GM19397 (cell line): ENCODE measurements at regions not wholly inside any gene's neighbourhood (a gene's known extent, or its start where the extent isn't known, plus 50 kb on each side); places are given as distances from the start of the nearest gene placed in this dataset.
A peak's percentile ranks its signal among the peaks of the same experiment; 100 is the strongest.

Experiments used
- ATAC-seq: cut with Tn5 transposase; IDR thresholded peaks from one replicate; pipeline ENCODE4 v1.9.1; 2021; ENCODE audit warnings: mild to moderate bottlenecking, moderate library complexity; ENCODE audit not compliant: unreplicated experiment

DNA sequence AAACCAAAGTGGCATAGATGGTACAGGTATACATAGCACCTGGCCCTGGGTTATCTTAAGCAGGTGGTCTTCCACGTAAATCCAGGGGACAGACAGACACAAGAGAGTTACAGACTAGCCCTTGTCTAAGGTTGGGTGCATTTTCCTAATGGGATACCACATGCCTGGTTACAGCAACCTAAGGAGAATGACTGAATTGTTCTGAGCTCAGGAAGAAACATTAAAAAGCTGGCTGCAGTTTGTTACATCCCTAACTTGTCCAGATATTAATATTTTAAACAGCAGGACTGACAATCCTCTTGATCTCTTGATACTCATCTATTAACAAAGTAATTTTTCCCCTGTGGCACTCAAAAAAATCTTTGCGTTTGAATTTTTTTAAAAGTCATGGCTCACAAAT, 102.2 kb upstream of the SERP2 start:
- no peak for ATAC-seq

DNA sequence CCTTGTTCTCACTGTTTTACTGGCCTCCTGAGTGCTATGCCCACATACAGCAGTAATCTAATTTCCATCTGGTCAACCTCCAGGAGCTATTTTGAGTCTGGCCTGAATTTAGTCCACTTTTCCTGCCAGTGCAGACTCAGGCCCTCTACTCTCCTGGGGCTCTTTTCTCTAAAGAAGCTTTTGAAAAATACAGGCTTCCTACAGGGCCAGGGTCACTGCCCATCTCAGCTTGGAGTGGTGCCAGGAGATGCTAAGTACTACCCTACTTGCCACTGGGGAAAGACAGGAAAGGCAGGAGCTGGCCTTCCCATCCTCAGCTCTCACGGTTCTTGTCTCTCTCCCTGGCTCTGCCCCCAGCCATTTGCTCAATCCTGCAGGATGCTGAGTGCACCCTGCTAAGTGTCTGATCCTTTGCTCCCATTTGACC, 101.7 kb upstream of the SERP2 start:
- no peak for ATAC-seq

- no peak for ATAC-seq
Observed at GRCh38 chr13:44272692-44273091, 100.9 kb upstream of the SERP2 start.

DNA sequence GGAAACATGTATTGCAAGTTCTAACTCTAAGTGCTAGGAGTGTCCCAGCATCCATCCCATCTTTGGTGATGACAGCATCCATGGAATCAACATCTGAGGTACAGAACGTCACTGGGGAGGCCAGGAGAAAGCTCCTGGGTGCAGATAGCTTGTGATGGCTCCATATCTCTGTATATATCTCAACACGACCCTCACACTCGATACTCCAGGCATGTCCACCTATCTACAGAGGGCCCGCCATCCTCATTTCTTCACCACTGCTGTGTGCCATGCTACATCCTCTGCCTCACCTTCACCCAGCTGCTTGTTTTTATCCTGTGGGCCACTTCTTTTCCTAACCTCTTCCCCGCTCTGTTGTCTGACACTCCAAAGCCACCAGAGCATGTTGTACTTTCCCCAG, 100.4 kb upstream of the SERP2 start:
- no peak for ATAC-seq

DNA sequence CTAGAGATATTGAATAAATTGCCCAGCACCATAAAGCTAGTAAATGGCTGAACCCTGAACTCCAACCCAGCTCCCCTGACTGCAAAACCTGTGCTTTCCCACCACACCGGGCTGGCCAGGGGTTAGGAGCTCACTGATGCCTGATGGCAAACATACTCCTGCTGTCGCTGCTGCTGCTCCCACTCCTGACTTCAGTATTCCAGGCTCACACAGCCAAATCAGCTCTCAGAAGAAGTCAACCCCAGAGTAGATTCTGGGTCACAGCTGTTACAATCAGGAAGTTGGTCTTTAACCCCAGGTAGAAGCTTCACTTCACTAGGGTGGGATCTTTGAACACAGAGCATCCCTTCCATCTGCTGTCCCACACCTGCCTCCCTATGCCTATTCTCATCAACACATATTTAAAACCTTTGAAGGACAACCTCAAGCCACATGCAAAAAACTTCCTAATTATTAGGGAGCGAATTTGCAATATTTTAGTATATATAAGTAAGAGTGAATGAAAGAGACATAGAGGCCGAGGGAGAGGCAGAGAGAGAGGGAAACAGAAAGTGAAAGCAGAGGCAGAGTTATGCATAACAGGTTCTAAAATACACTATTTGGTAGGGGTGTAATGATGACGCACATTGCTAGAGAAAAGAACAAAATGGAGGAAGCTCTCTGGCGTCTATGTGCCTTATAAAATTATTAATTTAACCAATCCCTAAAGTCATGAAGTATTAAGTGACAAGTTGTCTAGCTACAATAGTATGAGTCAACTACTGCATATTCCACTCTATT, 99.4 kb upstream of the SERP2 start:
- peak; percentile 83 for ATAC-seq

DNA sequence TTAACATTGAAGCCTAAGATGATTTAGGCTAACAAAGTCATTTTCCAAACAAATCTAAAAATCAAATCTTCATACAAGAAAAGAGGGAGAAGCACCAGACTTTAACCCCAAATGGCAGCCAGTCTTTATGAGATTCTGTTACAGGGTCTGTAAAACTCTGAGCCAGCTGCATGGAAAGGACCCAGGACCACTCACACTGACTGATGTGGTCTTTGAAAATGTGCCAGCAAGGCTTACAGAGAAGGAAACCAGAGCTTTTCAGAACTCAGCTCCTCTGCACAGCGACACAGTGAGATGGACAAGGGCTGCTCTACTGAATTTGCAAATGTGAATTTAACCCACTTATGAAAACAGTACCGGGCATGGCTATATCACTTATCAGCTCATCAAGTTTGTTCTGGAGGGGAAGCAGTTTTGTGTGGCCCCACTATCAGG, 98.8 kb upstream of the SERP2 start:
- ATAC-seq, result no peak

DNA sequence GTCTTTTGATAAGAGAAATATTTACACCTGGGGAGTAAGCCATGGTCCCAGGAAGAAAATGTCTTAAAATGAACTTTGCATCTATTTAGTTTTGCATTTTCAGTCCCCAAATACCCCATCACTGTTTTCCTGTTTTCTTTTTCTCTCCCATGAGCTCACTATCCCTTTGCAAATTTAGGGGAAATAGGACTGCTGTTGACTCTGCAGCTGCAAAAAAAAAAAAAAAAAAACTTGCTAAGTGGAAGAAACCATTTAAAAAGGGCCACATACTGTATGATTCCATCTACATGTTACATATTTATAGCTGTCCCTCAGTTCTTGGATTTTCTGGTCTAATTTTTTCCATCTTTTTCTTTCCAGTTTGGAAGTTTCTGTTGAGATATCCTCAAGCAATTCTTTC, 98.2 kb upstream of the SERP2 start:
- ATAC-seq, result no peak

DNA sequence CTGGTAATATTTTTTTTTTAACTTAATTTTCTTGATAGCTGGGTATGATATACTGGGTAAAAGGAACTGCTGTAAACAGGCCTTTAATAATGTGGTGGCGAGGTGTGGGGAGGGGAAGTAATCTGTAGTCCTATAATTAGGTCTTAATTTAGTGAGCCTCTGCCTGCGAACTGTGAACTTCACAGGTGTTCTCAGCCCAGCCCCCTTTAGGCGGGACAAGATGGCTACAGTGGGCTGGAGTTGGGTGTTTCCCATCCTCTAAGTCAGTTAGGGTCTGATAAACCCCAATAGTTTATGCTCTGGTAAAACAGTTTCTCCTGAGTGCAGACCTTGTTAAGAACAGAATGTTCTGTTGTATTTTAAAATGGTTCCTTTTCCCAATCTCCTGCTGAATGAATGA, 97.6 kb upstream of the SERP2 start:
- ATAC-seq, result no peak

DNA sequence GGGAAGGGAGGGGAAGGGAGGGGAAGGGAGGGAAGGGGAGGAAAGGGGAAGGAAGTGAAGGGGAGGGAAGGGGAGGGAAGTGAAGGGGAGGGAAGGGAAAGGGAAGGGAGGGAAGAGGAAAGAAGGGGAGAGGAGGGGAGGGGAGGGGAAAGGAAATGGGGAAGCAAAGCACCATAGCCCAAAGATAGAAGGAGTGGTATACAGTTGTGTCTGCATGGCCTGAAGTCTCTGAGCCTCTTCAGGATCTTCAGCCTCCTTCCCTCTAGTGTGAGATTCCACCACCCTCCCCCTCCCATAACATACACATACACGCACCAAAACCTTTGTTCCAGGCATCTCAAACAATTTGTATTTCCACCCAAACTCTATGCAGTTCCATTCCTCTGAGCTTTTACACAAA, 96.2 kb upstream of the SERP2 start:
- ATAC-seq, result no peak

- ATAC-seq, result no peak
Observed at GRCh38 chr13:44278166-44278565, 95.5 kb upstream of the SERP2 start.

DNA sequence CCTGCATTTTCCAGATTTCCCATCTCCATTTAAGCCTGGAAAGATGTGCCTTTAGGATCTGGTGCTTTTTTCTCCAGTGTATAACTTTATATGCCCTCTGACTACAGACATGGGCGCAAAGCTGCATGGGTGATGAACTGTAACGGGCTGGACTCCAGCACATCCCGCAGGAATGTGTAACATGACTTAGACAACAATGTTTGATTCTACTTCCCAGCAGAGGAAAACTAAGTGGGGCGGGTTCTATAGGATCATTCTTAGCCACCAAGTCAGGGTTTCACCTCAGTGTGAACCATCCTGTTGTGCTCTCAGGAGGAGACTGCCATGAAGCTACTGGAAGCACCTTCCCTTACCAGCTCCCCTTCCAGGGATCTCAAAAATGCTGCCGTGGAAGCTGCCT, 93.2 kb upstream of the SERP2 start:
- ATAC-seq, result no peak

- no peak for ATAC-seq
Observed at GRCh38 chr13:44281252-44282000, 92.2 kb upstream of the SERP2 start.

DNA sequence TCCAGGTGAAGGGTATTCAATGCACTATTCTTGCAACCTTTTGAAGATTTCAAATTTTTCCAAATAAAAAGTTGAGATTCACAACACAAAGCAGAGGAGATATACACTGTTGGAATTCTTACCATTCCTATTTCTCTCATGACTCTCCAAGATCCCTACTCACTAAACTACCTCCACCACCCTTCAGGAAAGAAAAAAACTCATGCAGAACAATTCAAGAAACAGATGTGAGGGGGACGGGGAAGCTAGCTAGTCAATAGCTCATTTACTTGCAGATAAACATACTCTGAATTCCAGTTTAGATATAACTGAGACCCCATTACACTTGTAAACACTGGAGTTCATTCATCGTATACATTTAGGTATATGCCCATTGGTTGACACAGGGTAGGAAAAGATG, 90.0 kb upstream of the SERP2 start:
- no peak for ATAC-seq

- no peak for ATAC-seq
Observed at GRCh38 chr13:44287958-44288357, 85.7 kb upstream of the SERP2 start.

GRCh38 chr13:44292545-44292944, 81.1 kb upstream of the SERP2 start:
- no peak for ATAC-seq

- ATAC-seq, result no peak
Observed at GRCh38 chr13:44293374-44293773, 80.2 kb upstream of the SERP2 start.

GRCh38 chr13:44293908-44294735, 79.5 kb upstream of the SERP2 start:
- no peak for ATAC-seq

DNA sequence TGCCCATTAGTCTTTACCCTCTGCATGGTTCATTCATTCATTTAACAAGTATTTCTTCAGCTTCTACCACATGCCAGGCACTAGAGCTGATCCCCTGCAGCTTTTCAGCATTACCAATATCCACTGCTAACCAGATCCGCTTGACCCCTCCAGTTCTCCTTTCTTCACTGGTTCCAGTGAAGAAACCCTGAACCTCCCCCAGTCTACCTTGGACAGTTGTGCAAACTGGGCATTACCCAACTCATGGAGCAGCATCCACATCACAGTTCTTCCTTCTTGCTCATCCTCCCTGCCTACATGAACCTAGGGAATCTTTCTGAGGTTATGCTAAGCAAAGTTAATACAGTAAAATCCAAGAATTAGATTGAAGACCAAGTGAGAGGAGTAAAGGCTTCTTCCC, 78.7 kb upstream of the SERP2 start:
- no peak for ATAC-seq

DNA sequence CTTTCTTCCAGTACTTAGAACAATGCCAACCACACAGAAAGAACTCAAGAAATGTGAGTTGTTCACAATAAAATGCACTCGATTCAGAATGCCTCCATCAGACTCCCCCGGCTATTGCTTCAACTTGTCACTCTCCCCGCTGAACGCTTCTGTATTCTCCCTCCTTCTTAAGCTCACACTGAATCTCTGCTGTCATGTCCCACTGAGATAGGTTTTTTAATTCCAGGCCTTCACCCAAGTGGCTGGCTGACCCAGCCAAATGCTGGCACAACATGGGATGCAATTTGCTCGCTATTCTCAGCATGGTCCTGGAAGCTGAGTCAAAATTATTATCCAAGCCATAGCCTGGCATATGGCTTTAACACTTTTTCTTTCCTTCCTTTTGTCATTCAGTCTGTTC, 76.8 kb upstream of the SERP2 start:
- no peak for ATAC-seq

DNA sequence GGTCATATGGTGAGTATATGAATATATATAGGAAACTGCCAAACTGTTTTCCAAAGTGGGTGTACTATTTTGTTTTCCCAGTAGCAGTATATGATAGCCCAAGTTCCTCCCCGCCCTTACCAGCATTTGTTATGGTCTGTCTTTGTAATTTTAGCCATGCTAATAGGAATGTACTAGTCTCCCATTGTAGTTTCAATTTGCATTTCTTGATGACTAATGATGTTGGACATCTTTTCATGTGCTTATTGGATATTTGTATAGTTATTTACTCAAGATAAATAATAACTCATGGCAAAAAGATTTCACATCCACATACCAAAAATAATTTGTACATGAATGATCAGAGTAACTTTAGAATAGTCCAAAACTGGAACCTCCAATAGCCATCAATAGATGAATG, 75.3 kb upstream of the SERP2 start:
- no peak for ATAC-seq

DNA sequence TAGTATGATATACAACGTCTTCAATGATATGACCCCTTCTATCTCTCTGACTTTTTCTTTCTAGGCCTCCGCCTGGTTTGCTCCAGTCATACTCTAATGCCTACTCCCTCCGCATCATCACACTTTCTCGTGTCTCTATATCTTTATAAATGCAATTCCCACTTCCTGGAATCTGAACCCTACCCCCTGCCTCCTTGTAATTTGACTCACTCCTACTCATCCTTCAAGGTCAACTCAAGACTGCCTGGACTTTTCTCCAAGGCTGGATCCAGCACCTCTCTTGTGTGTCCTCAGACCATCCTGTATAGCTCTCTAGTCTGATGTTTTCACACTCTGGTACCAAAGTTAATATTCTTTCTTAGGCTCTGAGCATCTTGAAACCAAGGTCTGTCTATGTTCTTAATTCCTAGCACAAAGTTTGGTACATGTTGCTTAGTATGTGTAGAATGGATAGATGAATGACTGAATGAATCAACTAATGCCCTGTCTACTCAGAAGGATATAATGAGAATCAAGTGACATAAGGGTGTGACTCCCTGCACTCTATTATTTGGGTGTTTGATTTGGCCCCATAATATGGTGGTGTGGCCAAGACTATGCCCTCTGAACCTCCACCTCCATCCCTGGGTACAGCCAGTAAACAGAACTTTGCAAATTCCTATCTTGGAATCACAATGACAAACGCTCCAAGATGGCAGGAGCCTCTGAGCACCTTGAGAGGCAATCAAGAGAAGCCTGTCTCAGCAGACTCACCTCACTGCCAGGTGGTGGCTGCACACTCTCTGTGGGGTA, 74.3 kb upstream of the SERP2 start:
- no peak for ATAC-seq
